Right lobe of liver (tissue), 6 donors: ENCODE measurements at regions not wholly inside any gene's neighbourhood (a gene's known extent, or its start where the extent isn't known, plus 50 kb on each side); places are given as distances from the start of the nearest gene placed in this dataset.
"Not testable (repeated sequence)": the region's sequence is repeated elsewhere in the genome, so short reads cannot be mapped to it uniquely, and the experiment has no call there.

Experiments
- ATAC-seq, 4 donors: fragments of 200-7000 bp; cut with Tn5 transposase; one replicate each; pipeline ENCODE4 v1.9.1; 2020; ENCODE audit warnings: mild to moderate bottlenecking in 4 of 4, moderate library complexity in 4 of 4
- DNase-seq, 3 donors: peaks; one replicate each; pipeline ENCODE4 v3.0.0-alpha.2; 2020
- H3K27ac ChIP-seq, 3 donors: fragments of 200-600 bp; one replicate each; pipeline ENCODE4 v1.8.0; 2022
- H3K27me3 ChIP-seq, 2 donors: fragments of 200-600 bp; one replicate each; pipeline ENCODE4 v1.8.0; 2022
- H3K36me3 ChIP-seq, 4 donors: fragments of 200-600 bp; sonication (generic) in 1 of 4; one replicate each; pipeline versions ENCODE4 v1.5.1 to v1.8.0; 2017 to 2022; ENCODE audit warnings: control low read depth in 1 of 4
- H3K4me1 ChIP-seq, 4 donors: fragments of 200-600 bp; sonication (generic) in 1 of 4; one replicate each; pipeline versions ENCODE4 v1.5.1 to v1.8.0; 2017 to 2022; ENCODE audit warnings: control low read depth in 1 of 4
- H3K4me3 ChIP-seq, 3 donors: fragments of 200-600 bp; one replicate each; pipeline ENCODE4 v1.8.0; 2022
- H3K9me3 ChIP-seq, 4 donors: fragments of 200-600 bp; sonication (generic) in 1 of 4; one replicate each; pipeline versions ENCODE4 v1.5.1 to v1.8.0; 2017 to 2022; ENCODE audit warnings: control low read depth in 1 of 4
- POLR2A ChIP-seq: fragments of 450-650 bp; IDR thresholded peaks from one replicate; pipeline ENCODE4 v1.6.1; 2017; ENCODE audit warnings: antibody characterized with exemption, mild to moderate bottlenecking
- WGBS: methylation state at CpG from one replicate; pipeline ENCODE4 v1.1.6; 2018; ENCODE audit warnings: low coverage, low lambda C conversion rate; ENCODE audit not compliant: insufficient coverage; ENCODE audit errors: missing lambda C conversion rate; 5-methylcytosine and 5-hydroxymethylcytosine counted together
- intact Hi-C, 2 donors: fragments of 100-400 bp; cut with DNase I; formaldehyde crosslinking; loops; one replicate each; pipeline versions ENCODE4 v1.11.2 to v1.14.1; 2022
- TF ChIP-seq, protein P1 (sequence below), 4 donors: fragments of 200-600 bp in 3 of 4; fragments of 450-650 bp in 1 of 4; IDR thresholded peaks; one replicate each; pipeline versions ENCODE4 v1.5.1 to v1.8.0; 2016 to 2022; ENCODE audit warnings: antibody characterized with exemption in 4 of 4, mild to moderate bottlenecking in 2 of 4
- donor health status: DM: no; HTN: yes; CAD: no.
- donor health status: DM: no; HTN: no; CAD: no.
- donor health status: DM: no; HTN: no; CAD: no.
- donor health status: DM: no; HTN: yes; CAD: no.
- donor health status: DM: no; HTN: yes; CAD: no.

- 42% methylated on average over 5 of the region's 5 CpGs for WGBS
Measured at GRCh38 chr3:3296979-3297381, 117.5 kb upstream of the CRBN start.

DNA sequence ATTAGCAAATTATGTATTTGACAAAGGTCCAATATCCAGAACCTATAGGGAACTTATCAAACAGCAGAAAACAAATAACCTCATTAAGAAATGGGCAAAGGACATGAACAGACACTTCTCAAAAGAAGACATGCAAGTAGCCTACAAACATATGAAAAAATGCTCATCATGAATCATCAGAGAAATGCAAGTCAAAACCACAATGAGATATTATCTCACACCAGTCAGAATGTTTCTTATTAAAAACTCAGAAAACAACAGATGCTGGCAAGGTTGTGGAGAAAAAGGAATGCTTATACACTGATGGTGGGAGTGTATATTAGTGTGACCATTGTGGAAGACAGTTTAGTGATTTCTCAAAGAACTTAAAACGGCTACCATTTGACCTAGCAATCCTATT lies 116.1 kb upstream of the CRBN start:
- no peak for ATAC-seq

More at GRCh38 chr3:3296979-3297381, 117.5 kb upstream of the CRBN start:
- DNase-seq (no peak), ATAC-seq (no peak)
- Histone ChIP-seq H3K4me1 (no peaks in the 10 kb centered on the region), H3K27ac (no peak overlapping the region), H3K36me3 (no peaks in the 10 kb centered on the region), H3K4me3 (no peak overlapping the region), H3K27me3 (no peaks in the 10 kb centered on the region), H3K9me3 (no peaks in the 10 kb centered on the region)
- TF ChIP-seq, protein P1, sequence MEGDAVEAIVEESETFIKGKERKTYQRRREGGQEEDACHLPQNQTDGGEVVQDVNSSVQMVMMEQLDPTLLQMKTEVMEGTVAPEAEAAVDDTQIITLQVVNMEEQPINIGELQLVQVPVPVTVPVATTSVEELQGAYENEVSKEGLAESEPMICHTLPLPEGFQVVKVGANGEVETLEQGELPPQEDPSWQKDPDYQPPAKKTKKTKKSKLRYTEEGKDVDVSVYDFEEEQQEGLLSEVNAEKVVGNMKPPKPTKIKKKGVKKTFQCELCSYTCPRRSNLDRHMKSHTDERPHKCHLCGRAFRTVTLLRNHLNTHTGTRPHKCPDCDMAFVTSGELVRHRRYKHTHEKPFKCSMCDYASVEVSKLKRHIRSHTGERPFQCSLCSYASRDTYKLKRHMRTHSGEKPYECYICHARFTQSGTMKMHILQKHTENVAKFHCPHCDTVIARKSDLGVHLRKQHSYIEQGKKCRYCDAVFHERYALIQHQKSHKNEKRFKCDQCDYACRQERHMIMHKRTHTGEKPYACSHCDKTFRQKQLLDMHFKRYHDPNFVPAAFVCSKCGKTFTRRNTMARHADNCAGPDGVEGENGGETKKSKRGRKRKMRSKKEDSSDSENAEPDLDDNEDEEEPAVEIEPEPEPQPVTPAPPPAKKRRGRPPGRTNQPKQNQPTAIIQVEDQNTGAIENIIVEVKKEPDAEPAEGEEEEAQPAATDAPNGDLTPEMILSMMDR (IDR thresholded peaks at IDR 0.05) = no peak
- no peak for TF ChIP-seq POLR2A
- intact Hi-C loops = no loop called here

DNA sequence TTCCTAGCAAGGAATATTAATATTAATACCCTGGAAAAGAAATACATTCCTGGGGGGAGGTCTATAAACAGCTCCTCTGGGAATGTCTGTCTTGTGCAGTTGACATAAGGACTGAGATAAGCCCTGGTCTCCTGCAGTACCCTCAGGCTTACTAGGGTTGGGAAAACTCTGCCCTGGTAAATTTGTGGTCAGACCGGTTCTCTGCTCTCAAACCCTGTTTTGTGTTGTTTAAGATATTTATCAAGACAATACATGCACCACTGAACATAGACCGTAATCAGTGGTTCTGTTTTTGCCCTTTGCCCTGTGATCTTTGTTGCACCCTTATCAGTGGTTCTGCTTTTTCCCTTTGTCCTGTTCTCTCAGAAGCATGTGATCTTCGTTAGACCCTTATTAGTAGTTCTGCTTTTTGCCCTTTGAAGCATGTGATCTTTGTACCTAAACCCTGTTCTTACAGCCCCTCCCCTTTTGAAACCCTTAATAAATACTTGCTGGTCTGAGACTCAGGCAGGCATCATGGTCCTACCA lies 112.3 kb upstream of the CRBN start:
- H3K9me3 ChIP-seq, intact Hi-C loops: not testable (repeated sequence)

More for the DNA sequence above, 116.1 kb upstream of the CRBN start:
- H3K36me3 ChIP-seq = no peaks in the 10 kb centered on the region
- TF ChIP-seq POLR2A = no peak
- TF ChIP-seq, protein P1 (IDR thresholded peaks at IDR 0.05) = no peak
- no peaks in the 10 kb centered on the region for H3K4me1 ChIP-seq
- H3K9me3 ChIP-seq = no peaks in the 10 kb centered on the region
- no peaks in the 10 kb centered on the region for H3K27me3 ChIP-seq
- intact Hi-C loops = no loop called here
- H3K4me3 ChIP-seq = no peak overlapping the region
- H3K27ac ChIP-seq = no peak overlapping the region
- 41% methylated on average over 1 of the region's 1 CpG for WGBS
- DNase-seq = no peak

GRCh38 chr3:3288255-3288654 lies 108.8 kb upstream of the CRBN start:
- intact Hi-C loops = no loop called here
- no peak overlapping the region for H3K27ac ChIP-seq
- no peaks in the 10 kb centered on the region for H3K36me3 ChIP-seq
- H3K4me1 ChIP-seq = no peaks in the 10 kb centered on the region
- ATAC-seq = no peak
- H3K4me3 ChIP-seq = no peak overlapping the region
- DNase-seq = no peak
- TF ChIP-seq, protein P1 (IDR thresholded peaks at IDR 0.05) = no peak
- no peak for TF ChIP-seq POLR2A
- no peaks in the 10 kb centered on the region for H3K27me3 ChIP-seq
- no peaks in the 10 kb centered on the region for H3K9me3 ChIP-seq

More for the DNA sequence above, 112.3 kb upstream of the CRBN start:
- DNase-seq, ATAC-seq, H3K27me3 ChIP-seq, H3K4me1 ChIP-seq, H3K27ac ChIP-seq, H3K4me3 ChIP-seq, H3K36me3 ChIP-seq: not testable (repeated sequence)
- 59% methylated on average over 3 of the region's 3 CpGs for WGBS

- WGBS = 39% methylated on average over 2 of the region's 2 CpGs
- DNase-seq (no peak), ATAC-seq (no peak)
- no peak overlapping the region for H3K27ac ChIP-seq
- TF ChIP-seq POLR2A = no peak
- TF ChIP-seq, protein P1 (IDR thresholded peaks at IDR 0.05) = no peak
- no peak overlapping the region for H3K4me3 ChIP-seq
- H3K9me3 ChIP-seq = no peaks in the 10 kb centered on the region
- H3K36me3 ChIP-seq = no peaks in the 10 kb centered on the region
- intact Hi-C loops = no loop called here
- H3K27me3 ChIP-seq = no peaks in the 10 kb centered on the region
- H3K4me1 ChIP-seq = no peaks in the 10 kb centered on the region
Measured at GRCh38 chr3:3286014-3286413, 106.5 kb upstream of the CRBN start.
